ENCODE measurements at regions not wholly inside any gene's neighbourhood (a gene's known extent, or its start where the extent isn't known, plus 50 kb on each side); places are given as distances from the start of the nearest gene placed in this dataset.
A peak's percentile ranks its signal among the peaks of the same experiment; 100 is the strongest.
"Not testable (repeated sequence)": the region's sequence is repeated elsewhere in the genome, so short reads cannot be mapped to it uniquely, and the experiment has no call there.

DNA sequence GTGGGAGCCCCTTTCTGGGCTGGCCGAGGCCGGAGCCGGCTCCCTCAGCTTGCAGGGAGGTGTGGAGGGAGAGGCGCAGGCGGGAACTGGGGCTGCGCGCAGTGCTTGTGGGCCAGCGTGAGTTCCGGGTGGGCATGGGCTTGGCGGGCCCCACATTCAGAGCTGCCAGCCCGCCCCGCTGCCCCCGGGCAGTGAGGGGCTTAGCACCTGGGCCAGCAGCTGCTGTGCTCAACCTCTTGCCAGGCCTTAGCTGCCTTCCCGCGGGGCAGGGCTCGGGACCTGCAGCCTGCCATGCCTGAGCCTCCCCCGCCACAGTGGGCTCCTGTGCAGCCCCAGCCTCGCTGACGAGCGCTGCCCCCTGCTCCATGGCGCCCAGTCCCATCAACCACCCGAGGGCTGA lies 136.9 kb upstream of the JADE1 start:
- not testable (repeated sequence) for H3K9me3 Mint-ChIP-seq; H3K27ac ChIP-seq (ENCODE audit: low read depth, low read length)

GRCh38 chr4:128670513-128670912 lies 139.0 kb upstream of the JADE1 start:
- H3K9me3 ChIP-seq (ENCODE audit: low read length), result no peaks in the 10 kb centered on the region
- no peak overlapping the region for H3K27ac ChIP-seq (ENCODE audit: low read depth, low read length)
- H3K4me1 ChIP-seq (ENCODE audit: insufficient read depth, low read length), result no peaks in the 10 kb centered on the region
- H3K36me3 Mint-ChIP-seq, result no peaks in the 10 kb centered on the region
- peaks cover 0 to 3% (median 0%) of the 10 kb centered on the region in 3 donors for H3K4me1 Mint-ChIP-seq
- H3K36me3 ChIP-seq (ENCODE audit: insufficient read depth, low read length), result no peaks in the 10 kb centered on the region
- H3K4me3 Mint-ChIP-seq, result no peak overlapping the region
- DNase-seq, result no peak
- no peak overlapping the region for H3K4me3 ChIP-seq (ENCODE audit: low read length)
- ChIA-PET CTCF (no interaction called here), POLR2A (no interaction called here)
- peaks cover 3 to 6% of the 10 kb centered on the region in 2 donors for H3K27me3 Mint-ChIP-seq
- peaks cover 0 to 2% (median 0%) of the 10 kb centered on the region in 5 donors for H3K9me3 Mint-ChIP-seq
- no peak overlapping the region for H3K27ac Mint-ChIP-seq
- H3K27me3 ChIP-seq (ENCODE audit: insufficient read depth, low read length, poor library complexity, severe bottlenecking), result no peaks in the 10 kb centered on the region

More for the DNA sequence above, 136.9 kb upstream of the JADE1 start:
- H3K9me3 ChIP-seq (ENCODE audit: low read length); CTCF ChIA-PET; H3K4me1 Mint-ChIP-seq; H3K27me3 ChIP-seq (ENCODE audit: insufficient read depth, low read length, poor library complexity, severe bottlenecking); H3K36me3 ChIP-seq (ENCODE audit: insufficient read depth, low read length); POLR2A ChIA-PET; H3K4me3 Mint-ChIP-seq; H3K36me3 Mint-ChIP-seq; H3K27ac Mint-ChIP-seq; H3K4me3 ChIP-seq (ENCODE audit: low read length); DNase-seq; H3K4me1 ChIP-seq (ENCODE audit: insufficient read depth, low read length): not testable (repeated sequence)
- H3K27me3 Mint-ChIP-seq, result peaks cover 7 to 13% of the 10 kb centered on the region in 2 donors

GRCh38 chr4:128668566-128668965 lies 140.9 kb upstream of the JADE1 start:
- ChIA-PET POLR2A (no interaction called here), CTCF (no interaction called here)
- Mint-ChIP-seq H3K4me1 (peaks cover 0 to 3% (median 2%) of the 10 kb centered on the region in 3 donors), H3K4me3 (no peak overlapping the region), H3K9me3 (peaks cover 0 to 2% (median 0%) of the 10 kb centered on the region in 5 donors), H3K36me3 (no peaks in the 10 kb centered on the region), H3K27ac (no peak overlapping the region), H3K27me3 (peaks cover 0 to 6% of the 10 kb centered on the region in 2 donors)
- Histone ChIP-seq H3K36me3 (ENCODE audit: insufficient read depth, low read length) (no peaks in the 10 kb centered on the region), H3K27ac (ENCODE audit: low read depth, low read length) (no peak overlapping the region), H3K4me3 (ENCODE audit: low read length) (no peak overlapping the region), H3K27me3 (ENCODE audit: insufficient read depth, low read length, poor library complexity, severe bottlenecking) (no peaks in the 10 kb centered on the region), H3K4me1 (ENCODE audit: insufficient read depth, low read length) (peaks cover under 1% of the 10 kb centered on the region), H3K9me3 (ENCODE audit: low read length) (no peaks in the 10 kb centered on the region)
- DNase-seq, result no peak

GRCh38 chr4:128665514-128665913 lies 144.0 kb upstream of the JADE1 start:
- POLR2A ChIA-PET, result interaction anchor here (0.6 kb wide), 1 partner anchor 198 kb away, joined by 5 read pairs; no protein-coding TSS in a partner anchor
- Mint-ChIP-seq H3K9me3 (no peaks in the 10 kb centered on the region), H3K36me3 (no peaks in the 10 kb centered on the region), H3K4me3 (no peak overlapping the region), H3K27ac (peak overlapping the region in 1 of 8 donors; percentile 30), H3K4me1 (peaks cover 4 to 11% (median 5%) of the 10 kb centered on the region in 3 donors), H3K27me3 (peaks cover 0 to 3% of the 10 kb centered on the region in 2 donors)
- no peaks in the 10 kb centered on the region for H3K27me3 ChIP-seq (ENCODE audit: insufficient read depth, low read length, poor library complexity, severe bottlenecking)
- H3K9me3 ChIP-seq (ENCODE audit: low read length), result no peaks in the 10 kb centered on the region
- H3K4me3 ChIP-seq (ENCODE audit: low read length), result no peak overlapping the region
- peaks cover 4% of the 10 kb centered on the region for H3K4me1 ChIP-seq (ENCODE audit: insufficient read depth, low read length)
- DNase-seq, result no peak
- CTCF ChIA-PET, result no interaction called here
- no peaks in the 10 kb centered on the region for H3K36me3 ChIP-seq (ENCODE audit: insufficient read depth, low read length)
- H3K27ac ChIP-seq (ENCODE audit: low read depth, low read length), result no peak overlapping the region

DNA sequence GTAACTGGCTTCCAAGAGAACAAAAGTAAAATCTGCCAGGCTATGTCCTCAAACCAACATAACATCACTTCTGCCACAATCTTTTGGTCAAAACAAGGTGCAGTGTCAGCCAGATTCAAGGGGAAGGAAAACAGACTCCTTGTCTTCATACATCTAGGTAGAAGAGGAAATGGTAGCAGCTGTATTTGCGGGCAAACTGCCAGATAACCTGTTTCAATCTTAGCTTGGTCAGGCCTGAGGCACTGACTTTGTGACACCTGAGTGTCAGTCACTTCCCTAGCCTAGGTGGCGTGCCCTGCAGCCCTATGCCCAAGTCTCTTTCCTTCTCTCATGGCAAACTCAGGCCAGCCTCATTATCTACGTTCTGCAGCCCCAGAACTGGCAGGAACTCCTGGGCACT lies 146.2 kb upstream of the JADE1 start:
- DNase-seq, result peak in 1 of 5 donors; percentile 5
- no peaks in the 10 kb centered on the region for H3K27me3 ChIP-seq (ENCODE audit: insufficient read depth, low read length, poor library complexity, severe bottlenecking)
- Mint-ChIP-seq H3K27me3 (peaks cover 0 to 2% of the 10 kb centered on the region in 2 donors), H3K4me1 (peaks cover 5 to 11% (median 6%) of the 10 kb centered on the region in 3 donors), H3K36me3 (no peaks in the 10 kb centered on the region), H3K27ac (peak overlapping the region in 2 of 8 donors; percentile 13 to 31), H3K9me3 (no peaks in the 10 kb centered on the region), H3K4me3 (no peak overlapping the region)
- no peak overlapping the region for H3K4me3 ChIP-seq (ENCODE audit: low read length)
- POLR2A ChIA-PET, result no interaction called here
- CTCF ChIA-PET, result no interaction called here
- H3K4me1 ChIP-seq (ENCODE audit: insufficient read depth, low read length), result peaks cover 4% of the 10 kb centered on the region
- H3K27ac ChIP-seq (ENCODE audit: low read depth, low read length), result no peak overlapping the region
- H3K36me3 ChIP-seq (ENCODE audit: insufficient read depth, low read length), result no peaks in the 10 kb centered on the region
- H3K9me3 ChIP-seq (ENCODE audit: low read length), result no peaks in the 10 kb centered on the region

DNA sequence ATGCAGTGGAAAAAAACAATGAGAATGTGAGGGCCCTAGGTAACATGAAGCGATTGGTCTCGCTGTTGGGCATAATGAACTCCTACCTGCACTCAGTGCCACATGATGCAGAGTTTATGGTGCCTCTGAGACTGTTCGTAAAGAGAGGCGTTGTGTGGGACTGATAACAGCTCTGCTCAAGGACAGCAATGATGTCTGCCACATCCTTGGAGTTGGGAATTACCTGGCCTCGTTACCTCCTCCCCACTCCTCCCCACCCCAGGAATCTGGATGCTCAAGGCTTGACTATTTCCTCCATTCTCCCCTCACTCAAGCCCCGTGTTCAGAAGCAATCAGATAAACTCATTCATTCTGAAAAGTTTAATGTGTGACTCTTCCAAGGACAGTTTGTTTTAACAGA lies 148.0 kb upstream of the JADE1 start:
- peaks cover 5 to 17% (median 14%) of the 10 kb centered on the region in 3 donors for H3K4me1 Mint-ChIP-seq
- no peaks in the 10 kb centered on the region for H3K9me3 ChIP-seq (ENCODE audit: low read length)
- POLR2A ChIA-PET, result no interaction called here

GRCh38 chr4:128660361-128661215 lies 148.9 kb upstream of the JADE1 start:
- H3K4me1 ChIP-seq (ENCODE audit: insufficient read depth, low read length), result peaks cover 4% of the 10 kb centered on the region
- POLR2A ChIA-PET, result no interaction called here
- no peak overlapping the region for H3K27ac ChIP-seq (ENCODE audit: low read depth, low read length)
- Mint-ChIP-seq H3K9me3 (no peaks in the 10 kb centered on the region), H3K36me3 (no peaks in the 10 kb centered on the region), H3K4me3 (no peak overlapping the region), H3K27me3 (peaks cover 3 to 5% of the 10 kb centered on the region in 2 donors), H3K27ac (no peak overlapping the region), H3K4me1 (peaks cover 5 to 17% (median 14%) of the 10 kb centered on the region in 3 donors)
- DNase-seq, result no peak
- no peaks in the 10 kb centered on the region for H3K27me3 ChIP-seq (ENCODE audit: insufficient read depth, low read length, poor library complexity, severe bottlenecking)
- H3K36me3 ChIP-seq (ENCODE audit: insufficient read depth, low read length), result no peaks in the 10 kb centered on the region
- H3K9me3 ChIP-seq (ENCODE audit: low read length), result no peaks in the 10 kb centered on the region
- CTCF ChIA-PET, result no interaction called here
- H3K4me3 ChIP-seq (ENCODE audit: low read length), result no peak overlapping the region

More for the DNA sequence above, 148.0 kb upstream of the JADE1 start:
- Histone ChIP-seq H3K36me3 (ENCODE audit: insufficient read depth, low read length) (no peaks in the 10 kb centered on the region), H3K27ac (ENCODE audit: low read depth, low read length) (no peak overlapping the region), H3K27me3 (ENCODE audit: insufficient read depth, low read length, poor library complexity, severe bottlenecking) (no peaks in the 10 kb centered on the region), H3K4me3 (ENCODE audit: low read length) (no peak overlapping the region), H3K4me1 (ENCODE audit: insufficient read depth, low read length) (peaks cover 4% of the 10 kb centered on the region)
- no peak for DNase-seq
- CTCF ChIA-PET, result no interaction called here
- peaks cover 3 to 5% of the 10 kb centered on the region in 2 donors for H3K27me3 Mint-ChIP-seq
- H3K4me3 Mint-ChIP-seq, result no peak overlapping the region
- no peak overlapping the region for H3K27ac Mint-ChIP-seq
- H3K36me3 Mint-ChIP-seq, result no peaks in the 10 kb centered on the region
- H3K9me3 Mint-ChIP-seq, result no peaks in the 10 kb centered on the region

DNA sequence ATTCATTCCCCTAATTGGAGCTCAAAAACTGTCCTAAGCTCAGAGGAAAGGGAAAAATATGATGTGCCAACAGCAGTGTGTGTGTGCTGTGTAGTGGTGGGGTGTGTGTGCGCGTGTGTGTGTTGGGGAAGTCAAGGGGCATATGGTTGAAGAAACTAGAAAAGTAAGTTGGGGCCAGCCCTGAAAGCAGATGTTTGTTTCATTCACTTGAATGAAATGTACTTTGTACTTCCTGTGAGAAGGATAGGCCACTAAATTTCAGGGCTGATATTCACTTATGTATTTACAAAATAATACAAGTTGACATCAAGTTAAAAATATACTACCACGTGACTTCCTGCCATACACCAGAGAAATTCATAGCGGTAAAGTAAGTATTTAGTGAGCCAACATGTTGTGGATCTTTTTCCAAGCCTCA lies 151.3 kb upstream of the JADE1 start:
- Histone ChIP-seq H3K27me3 (ENCODE audit: insufficient read depth, low read length, poor library complexity, severe bottlenecking) (no peaks in the 10 kb centered on the region), H3K9me3 (ENCODE audit: low read length) (peaks cover 4% of the 10 kb centered on the region), H3K27ac (ENCODE audit: low read depth, low read length) (no peak overlapping the region), H3K36me3 (ENCODE audit: insufficient read depth, low read length) (no peaks in the 10 kb centered on the region), H3K4me1 (ENCODE audit: insufficient read depth, low read length) (no peaks in the 10 kb centered on the region), H3K4me3 (ENCODE audit: low read length) (no peak overlapping the region)
- ChIA-PET CTCF (no interaction called here), POLR2A (no interaction called here)
- Mint-ChIP-seq H3K4me3 (no peak overlapping the region), H3K9me3 (peaks cover 0 to 15% (median 6%) of the 10 kb centered on the region in 5 donors), H3K4me1 (peaks cover 3 to 12% (median 11%) of the 10 kb centered on the region in 3 donors), H3K27ac (peak overlapping the region in 1 of 8 donors; percentile 8), H3K27me3 (peaks cover 3 to 11% of the 10 kb centered on the region in 2 donors), H3K36me3 (no peaks in the 10 kb centered on the region)
- no peak for DNase-seq
